PC-9 (cell line): ENCODE measurements at regions not wholly inside any gene's neighbourhood (a gene's known extent, or its start where the extent isn't known, plus 50 kb on each side); places are given as distances from the start of the nearest gene placed in this dataset.

Experiments used
- BruUV-seq: library from RNA; stranded (reverse); fragments of 400-500 nt; replicated peaks from 2 replicates; lab custom pipeline; 2021; lab: Mats Ljungman, UMichigan
- CTCF ChIA-PET: fragments of 300-600 bp; sonication (Branson Sonifier 250); formaldehyde crosslinking; loops from one replicate; lab custom pipeline; 2022; ENCODE audit warnings: antibody characterized with exemption; lab: Charles Lee
- POLR2A ChIA-PET: fragments of 300-600 bp; sonication (Branson Sonifier 250); formaldehyde crosslinking; loops from one replicate; lab custom pipeline; 2022; ENCODE audit warnings: antibody characterized with exemption; ENCODE audit not compliant: unreplicated experiment; lab: Charles Lee
- DNase-seq, 2 experiments: peaks; one replicate each; pipeline versions ENCODE4 v3.0.0 to v3.0.0-alpha.2; 2015 to 2022; ENCODE audit warnings: mixed read lengths in 1 of 2
- H2AFZ ChIP-seq: fragments of 200-600 bp; sonication (generic); 2 replicates; pipeline ENCODE4 v1.8.1; 2017; ENCODE audit warnings: antibody characterized with exemption
- H3F3A ChIP-seq: fragments of 200-600 bp; sonication (generic); 2 replicates; pipeline ENCODE4 v1.8.1; 2017; ENCODE audit warnings: antibody characterized with exemption, mild to moderate bottlenecking, low read depth; ENCODE audit not compliant: insufficient read depth
- H3K27ac ChIP-seq: fragments of 200-600 bp; sonication (generic); 2 replicates; pipeline ENCODE4 v1.6.1; 2016; ENCODE audit warnings: mixed run types
- H3K27me3 ChIP-seq: fragments of 200-600 bp; sonication (generic); 2 replicates; pipeline ENCODE4 v1.6.1; 2016; ENCODE audit warnings: low read depth, mixed run types; ENCODE audit not compliant: insufficient read depth
- H3K36me3 ChIP-seq: fragments of 200-600 bp; sonication (generic); 2 replicates; pipeline ENCODE4 v1.6.1; 2016; ENCODE audit warnings: low read depth, mixed run types
- H3K4me1 ChIP-seq: fragments of 200-600 bp; sonication (generic); replicated peaks from 2 replicates; pipeline ENCODE4 v1.6.1; 2016; ENCODE audit warnings: mixed run types; ENCODE audit not compliant: insufficient read depth
- H3K4me2 ChIP-seq: fragments of 200-600 bp; sonication (generic); 2 replicates; pipeline ENCODE4 v1.6.1; 2017; ENCODE audit warnings: mixed run types
- H3K4me3 ChIP-seq: fragments of 200-600 bp; sonication (generic); 2 replicates; pipeline ENCODE4 v1.6.1; 2016; ENCODE audit warnings: mixed run types
- H3K79me2 ChIP-seq: fragments of 200-600 bp; sonication (generic); 2 replicates; pipeline ENCODE4 v1.6.1; 2017; ENCODE audit warnings: low read depth, mixed run types
- H3K9me2 ChIP-seq: fragments of 200-600 bp; sonication (generic); 2 replicates; pipeline ENCODE4 v1.8.1; 2017; ENCODE audit warnings: mild to moderate bottlenecking; ENCODE audit not compliant: insufficient read depth
- H3K9me3 ChIP-seq: fragments of 200-600 bp; sonication (generic); 2 replicates; pipeline ENCODE4 v1.8.1; 2016; ENCODE audit warnings: low read depth; ENCODE audit not compliant: insufficient read depth
- H4K20me1 ChIP-seq: fragments of 200-600 bp; sonication (generic); 2 replicates; pipeline ENCODE4 v1.8.1; 2017; ENCODE audit not compliant: insufficient read depth
- EZH2 ChIP-seq: fragments of 200-600 bp; sonication (generic); IDR thresholded peaks from 2 replicates; pipeline ENCODE4 v1.8.0; 2017; ENCODE audit warnings: antibody characterized with exemption, low read depth
- intact Hi-C: fragments of 100-400 bp; cut with micrococcal nuclease; formaldehyde crosslinking; loops from one replicate; pipeline ENCODE4 v1.10.0; 2022; ENCODE audit not compliant: unreplicated experiment
- TF ChIP-seq, protein P1 (sequence below): fragments of 200-600 bp; sonication (generic); conservative IDR thresholded peaks from 2 replicates; pipeline ENCODE4 v1.6.1; 2017; ENCODE audit warnings: mixed run types, antibody characterized with exemption, mild to moderate bottlenecking, moderate library complexity

DNA sequence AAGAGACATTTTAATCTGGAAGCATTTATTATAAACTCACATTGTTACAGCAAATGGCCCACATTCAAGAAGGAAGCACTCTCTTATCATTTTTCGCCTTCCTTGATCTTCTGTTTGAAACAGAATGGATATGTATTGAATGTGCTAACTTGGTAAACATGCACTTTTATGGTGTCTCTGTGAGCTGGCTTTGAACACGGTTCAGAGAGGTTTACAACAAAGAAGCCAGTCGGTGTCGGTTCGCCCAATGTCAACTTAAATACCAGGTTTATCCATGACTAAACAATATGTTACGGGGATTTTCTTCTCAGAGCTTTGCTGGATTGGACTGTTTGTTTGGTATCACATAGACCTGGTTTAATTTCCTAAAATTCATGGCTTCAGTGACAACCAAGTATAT lies 226.4 kb downstream of the TGFB2 start:
- BruUV-seq, result no TSS peak
- no peaks in the 10 kb centered on the region for H3K9me2 ChIP-seq
- no peaks in the 10 kb centered on the region; the same call in 1 of the 2 replicates for H3K36me3 ChIP-seq
- TF ChIP-seq EZH2, result no peak
- TF ChIP-seq, protein P1, sequence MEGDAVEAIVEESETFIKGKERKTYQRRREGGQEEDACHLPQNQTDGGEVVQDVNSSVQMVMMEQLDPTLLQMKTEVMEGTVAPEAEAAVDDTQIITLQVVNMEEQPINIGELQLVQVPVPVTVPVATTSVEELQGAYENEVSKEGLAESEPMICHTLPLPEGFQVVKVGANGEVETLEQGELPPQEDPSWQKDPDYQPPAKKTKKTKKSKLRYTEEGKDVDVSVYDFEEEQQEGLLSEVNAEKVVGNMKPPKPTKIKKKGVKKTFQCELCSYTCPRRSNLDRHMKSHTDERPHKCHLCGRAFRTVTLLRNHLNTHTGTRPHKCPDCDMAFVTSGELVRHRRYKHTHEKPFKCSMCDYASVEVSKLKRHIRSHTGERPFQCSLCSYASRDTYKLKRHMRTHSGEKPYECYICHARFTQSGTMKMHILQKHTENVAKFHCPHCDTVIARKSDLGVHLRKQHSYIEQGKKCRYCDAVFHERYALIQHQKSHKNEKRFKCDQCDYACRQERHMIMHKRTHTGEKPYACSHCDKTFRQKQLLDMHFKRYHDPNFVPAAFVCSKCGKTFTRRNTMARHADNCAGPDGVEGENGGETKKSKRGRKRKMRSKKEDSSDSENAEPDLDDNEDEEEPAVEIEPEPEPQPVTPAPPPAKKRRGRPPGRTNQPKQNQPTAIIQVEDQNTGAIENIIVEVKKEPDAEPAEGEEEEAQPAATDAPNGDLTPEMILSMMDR, result no peak
- DNase-seq, result no peak
- no peak overlapping the region for H3K4me2 ChIP-seq
- no peaks in the 10 kb centered on the region for H3K27me3 ChIP-seq
- intact Hi-C loops, result no loop called here
- H2AFZ ChIP-seq, result no peak overlapping the region
- no peak overlapping the region for H3K4me3 ChIP-seq
- POLR2A ChIA-PET, result no interaction called here
- H3K27ac ChIP-seq, result no peak overlapping the region
- H3K9me3 ChIP-seq, result no peaks in the 10 kb centered on the region; the same call in 1 of the 2 replicates
- H3F3A ChIP-seq, result no peaks in the 10 kb centered on the region
- no peaks in the 10 kb centered on the region for H4K20me1 ChIP-seq
- CTCF ChIA-PET, result no interaction called here
- no peaks in the 10 kb centered on the region for H3K79me2 ChIP-seq
- no peaks in the 10 kb centered on the region for H3K4me1 ChIP-seq

DNA sequence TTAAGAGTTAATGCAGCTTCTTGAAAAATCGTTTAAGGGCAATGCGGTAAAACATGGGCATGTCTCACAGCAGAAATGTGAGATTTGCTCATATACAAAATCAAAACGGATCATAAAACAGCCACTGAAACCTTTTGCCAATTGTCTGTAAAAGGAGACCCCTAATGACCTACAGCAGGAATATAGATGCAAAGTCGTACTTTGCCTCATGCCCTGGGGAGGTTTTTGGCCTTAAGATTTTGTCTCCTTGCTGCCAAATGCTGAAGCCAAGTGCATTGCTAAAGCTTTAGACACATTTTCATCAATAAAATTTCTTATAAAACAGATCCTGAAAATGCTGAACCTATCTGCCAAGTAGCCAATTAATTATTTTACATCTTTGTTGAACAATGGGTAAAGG lies 226.9 kb downstream of the TGFB2 start:
- no peak for DNase-seq
- Histone ChIP-seq H3K9me3 (peaks cover 5% of the 10 kb centered on the region), H3K4me1 (no peaks in the 10 kb centered on the region), H3K36me3 (no peaks in the 10 kb centered on the region; the same call in 1 of the 2 replicates), H3K27ac (no peak overlapping the region), H2AFZ (no peak overlapping the region), H3K9me2 (no peaks in the 10 kb centered on the region), H3K27me3 (no peaks in the 10 kb centered on the region), H3K4me2 (no peak overlapping the region), H4K20me1 (no peaks in the 10 kb centered on the region), H3K79me2 (no peaks in the 10 kb centered on the region), H3K4me3 (no peak overlapping the region), H3F3A (no peaks in the 10 kb centered on the region)
- intact Hi-C loops, result no loop called here
- ChIA-PET CTCF (interaction anchor here (0.8 kb wide), 1 partner anchor 995 kb away, joined by 3 read pairs; no protein-coding TSS in a partner anchor), POLR2A (no interaction called here)
- TF ChIP-seq, protein P1, result no peak
- TF ChIP-seq EZH2, result no peak
- no TSS peak for BruUV-seq

DNA sequence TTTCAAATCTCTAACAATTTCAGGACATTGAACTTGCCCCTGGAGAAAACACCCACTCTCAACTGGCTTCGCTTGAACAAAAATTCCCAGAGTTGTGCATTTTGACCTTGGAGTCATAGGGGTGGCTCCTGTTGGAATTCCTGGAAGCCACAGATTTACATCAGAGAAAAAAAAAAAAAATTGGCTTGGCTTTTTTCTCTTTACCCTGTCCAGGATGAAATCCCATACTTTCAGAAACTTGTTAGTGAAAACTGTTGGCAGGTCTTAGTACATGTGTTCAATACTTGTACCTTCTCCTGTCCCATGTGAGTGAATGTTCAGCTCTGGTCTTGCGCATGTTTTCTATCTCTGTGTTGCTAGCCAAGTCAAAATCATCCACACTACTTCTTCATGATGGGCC lies 228.8 kb downstream of the TGFB2 start:
- Histone ChIP-seq H3K4me3 (no peak overlapping the region), H3K9me2 (no peaks in the 10 kb centered on the region), H4K20me1 (no peaks in the 10 kb centered on the region), H3K4me1 (no peaks in the 10 kb centered on the region), H3K4me2 (no peak overlapping the region), H3K79me2 (no peaks in the 10 kb centered on the region), H3K27me3 (no peaks in the 10 kb centered on the region), H3K27ac (no peak overlapping the region), H3F3A (no peaks in the 10 kb centered on the region; the same call in 1 of the 2 replicates), H3K9me3 (peaks cover 8% of the 10 kb centered on the region), H3K36me3 (no peaks in the 10 kb centered on the region; the same call in 1 of the 2 replicates), H2AFZ (no peak overlapping the region)
- no peak for DNase-seq
- ChIA-PET CTCF (no interaction called here), POLR2A (no interaction called here)
- TF ChIP-seq EZH2, result no peak
- TF ChIP-seq, protein P1, result no peak
- intact Hi-C loops, result no loop called here
- BruUV-seq, result no TSS peak
